AG04450 (cell line): ENCODE measurements at regions not wholly inside any gene's neighbourhood (a gene's known extent, or its start where the extent isn't known, plus 50 kb on each side); places are given as distances from the start of the nearest gene placed in this dataset.
"Not testable (repeated sequence)": the region's sequence is repeated elsewhere in the genome, so short reads cannot be mapped to it uniquely, and the experiment has no call there.

Experiments used
- CTCF ChIA-PET: fragments of 300-600, 350-600 bp; formaldehyde crosslinking; extraction: SDS; loops from one replicate; lab custom pipeline; 2022; ENCODE audit warnings: antibody characterized with exemption, inconsistent platforms; lab: Charles Lee
- POLR2A ChIA-PET: fragments of 350-600 bp; formaldehyde crosslinking; extraction: SDS; loops from one replicate; lab custom pipeline; 2021; ENCODE audit warnings: antibody characterized with exemption, inconsistent platforms; lab: Yijun Ruan, JAX
- DNase-seq: peaks from one replicate; pipeline ENCODE4 v3.0.0-alpha.2; 2011; ENCODE audit warnings: low read depth, low spot score
- H3K27ac ChIP-seq: one replicate; pipeline ENCODE4 v1.5.1; 2012; ENCODE audit warnings: low read depth, low read length, control low read depth
- H3K27me3 ChIP-seq: one replicate; pipeline ENCODE4 v1.6.0; 2012; ENCODE audit warnings: low read length; ENCODE audit not compliant: control insufficient read depth, insufficient read depth
- H3K4me3 ChIP-seq: 2 replicates; pipeline ENCODE4 v1.5.1; 2011; ENCODE audit warnings: mild to moderate bottlenecking, low read depth, low read length, control low read depth
- H3K9me3 ChIP-seq: 2 replicates; pipeline ENCODE4 v1.5.1; 2012; ENCODE audit warnings: low read length; ENCODE audit not compliant: control insufficient read depth, insufficient read depth

- DNase-seq, CTCF ChIA-PET, H3K9me3 ChIP-seq, H3K27me3 ChIP-seq, POLR2A ChIA-PET, H3K27ac ChIP-seq, H3K4me3 ChIP-seq: not testable (repeated sequence)
These were observed 184.9 kb downstream of the ZNF92 start for GRCh38 chr7:65558584-65558983.

GRCh38 chr7:65561786-65562372 lies 188.2 kb downstream of the ZNF92 start:
- DNase-seq, H3K4me3 ChIP-seq, H3K9me3 ChIP-seq, H3K27me3 ChIP-seq, CTCF ChIA-PET, POLR2A ChIA-PET, H3K27ac ChIP-seq: not testable (repeated sequence)

GRCh38 chr7:65562522-65562921 lies 188.9 kb downstream of the ZNF92 start:
- CTCF ChIA-PET, DNase-seq, H3K9me3 ChIP-seq, POLR2A ChIA-PET, H3K27me3 ChIP-seq, H3K4me3 ChIP-seq, H3K27ac ChIP-seq: not testable (repeated sequence)

- DNase-seq, H3K9me3 ChIP-seq, H3K27ac ChIP-seq, H3K27me3 ChIP-seq, POLR2A ChIA-PET, H3K4me3 ChIP-seq, CTCF ChIA-PET: not testable (repeated sequence)
These were observed 189.7 kb downstream of the ZNF92 start for GRCh38 chr7:65563333-65563732.

- H3K27ac ChIP-seq, DNase-seq, CTCF ChIA-PET, H3K27me3 ChIP-seq, H3K4me3 ChIP-seq, H3K9me3 ChIP-seq, POLR2A ChIA-PET: not testable (repeated sequence)
These were observed 194.6 kb downstream of the ZNF92 start for GRCh38 chr7:65568226-65568625.

- H3K9me3 ChIP-seq, POLR2A ChIA-PET, H3K4me3 ChIP-seq, H3K27ac ChIP-seq, DNase-seq, CTCF ChIA-PET, H3K27me3 ChIP-seq: not testable (repeated sequence)
These were observed 197.3 kb downstream of the ZNF92 start for GRCh38 chr7:65570990-65571389.

- H3K27ac ChIP-seq, H3K4me3 ChIP-seq, CTCF ChIA-PET, DNase-seq, H3K27me3 ChIP-seq, H3K9me3 ChIP-seq, POLR2A ChIA-PET: not testable (repeated sequence)
These were observed 198.9 kb downstream of the ZNF92 start for GRCh38 chr7:65572581-65572980.

- H3K9me3 ChIP-seq, H3K4me3 ChIP-seq, CTCF ChIA-PET, H3K27ac ChIP-seq, DNase-seq, POLR2A ChIA-PET, H3K27me3 ChIP-seq: not testable (repeated sequence)
These were observed 202.7 kb downstream of the ZNF92 start for GRCh38 chr7:65576370-65576769.

- H3K9me3 ChIP-seq, H3K4me3 ChIP-seq, POLR2A ChIA-PET, CTCF ChIA-PET, H3K27ac ChIP-seq, H3K27me3 ChIP-seq, DNase-seq: not testable (repeated sequence)
These were observed 209.0 kb downstream of the ZNF92 start for GRCh38 chr7:65582518-65583119.

GRCh38 chr7:65602495-65602894 lies 228.8 kb downstream of the ZNF92 start:
- POLR2A ChIA-PET, CTCF ChIA-PET, DNase-seq: not testable (repeated sequence)

More at GRCh38 chr7:65602495-65602894, 228.8 kb downstream of the ZNF92 start:
- not testable (repeated sequence) for H3K27ac ChIP-seq, H3K27me3 ChIP-seq, H3K9me3 ChIP-seq, H3K4me3 ChIP-seq
